GM23338 (cell line): ENCODE measurements at regions not wholly inside any gene's neighbourhood (a gene's known extent, or its start where the extent isn't known, plus 50 kb on each side); places are given as distances from the start of the nearest gene placed in this dataset.

ENCODE experiments used
- ATAC-seq: fragments of 200-7000 bp; cut with Tn5 transposase; 3 replicates; pipeline ENCODE4 v1.9.1; 2020
- DNase-seq: peaks from one replicate; pipeline ENCODE4 v3.0.0-alpha.2; 2015; ENCODE audit warnings: low spot score
- H2AFZ ChIP-seq: fragments of 200-600 bp; sonication (generic); 2 replicates; pipeline ENCODE4 v1.8.0; 2016; ENCODE audit warnings: antibody characterized with exemption, mild to moderate bottlenecking, moderate library complexity
- H3F3A ChIP-seq: fragments of 200-600 bp; sonication (generic); replicated peaks from 2 replicates; pipeline ENCODE4 v1.8.0; 2017; ENCODE audit warnings: antibody characterized with exemption, mixed run types, low read depth
- H3K27ac ChIP-seq: fragments of 200-600 bp; sonication (generic); 2 replicates; pipeline ENCODE4 v1.6.1; 2016; ENCODE audit warnings: low read depth
- H3K27me3 ChIP-seq: fragments of 200-600 bp; sonication (generic); 2 replicates; pipeline ENCODE4 v1.8.0; 2016; ENCODE audit warnings: mild to moderate bottlenecking, mixed run types, moderate library complexity; ENCODE audit not compliant: insufficient read depth
- H3K36me3 ChIP-seq: fragments of 200-600 bp; sonication (generic); 2 replicates; pipeline ENCODE4 v1.8.0; 2016; ENCODE audit warnings: mild to moderate bottlenecking; ENCODE audit not compliant: insufficient read depth
- H3K4me1 ChIP-seq: fragments of 200-600 bp; sonication (generic); 2 replicates; pipeline ENCODE4 v1.8.0; 2016; ENCODE audit warnings: mild to moderate bottlenecking, moderate library complexity; ENCODE audit not compliant: insufficient read depth
- H3K4me2 ChIP-seq: fragments of 200-600 bp; sonication (generic); 2 replicates; pipeline ENCODE4 v1.7.1; 2017; ENCODE audit warnings: mixed run types
- H3K4me3 ChIP-seq: fragments of 200-600 bp; sonication (generic); 2 replicates; pipeline ENCODE4 v1.6.1; 2016; ENCODE audit warnings: mixed run types
- H3K79me2 ChIP-seq: fragments of 200-600 bp; sonication (generic); replicated peaks from 2 replicates; pipeline ENCODE4 v1.8.0; 2017; ENCODE audit warnings: mild to moderate bottlenecking; ENCODE audit not compliant: insufficient read depth
- H3K9me2 ChIP-seq: fragments of 200-600 bp; sonication (generic); 2 replicates; pipeline ENCODE4 v1.8.0; 2017; ENCODE audit not compliant: insufficient read depth
- H4K20me1 ChIP-seq: fragments of 200-600 bp; sonication (generic); replicated peaks from 2 replicates; pipeline ENCODE4 v1.8.0; 2017; ENCODE audit warnings: mild to moderate bottlenecking; ENCODE audit not compliant: insufficient read depth
- H3K27ac Mint-ChIP-seq: 2 replicates; pipeline ENCODE4 v1.8.0; 2020; ENCODE audit warnings: inconsistent platforms, mild to moderate bottlenecking, moderate library complexity, mixed read lengths
- H3K27me3 Mint-ChIP-seq: 3 replicates; pipeline ENCODE4 v1.8.0; 2022; ENCODE audit warnings: low read depth, mild to moderate bottlenecking, moderate library complexity, mixed read lengths, inconsistent platforms; ENCODE audit not compliant: insufficient read depth, poor library complexity
- H3K36me3 Mint-ChIP-seq: 3 replicates; pipeline ENCODE4 v1.8.0; 2021; ENCODE audit warnings: low read depth, mild to moderate bottlenecking, inconsistent platforms, moderate library complexity, mixed read lengths
- H3K4me1 Mint-ChIP-seq: 3 replicates; pipeline ENCODE4 v1.8.0; 2020; ENCODE audit warnings: mild to moderate bottlenecking, inconsistent platforms, mixed read lengths
- H3K4me3 Mint-ChIP-seq: 3 replicates; pipeline ENCODE4 v1.8.0; 2021; ENCODE audit warnings: moderate library complexity, mild to moderate bottlenecking, inconsistent platforms, mixed read lengths
- H3K9me3 Mint-ChIP-seq: 3 replicates; pipeline ENCODE4 v1.8.0; 2020; ENCODE audit warnings: moderate library complexity, mild to moderate bottlenecking, inconsistent platforms, mixed read lengths
- CTCF ChIP-seq, 2 experiments: fragments of 200-600 bp in 1 of 2; sonication (generic) in 1 of 2; conservative IDR thresholded peaks; 2 replicates each; pipeline versions ENCODE4 v1.5.1 to v1.6.1; 2016 to 2017; ENCODE audit warnings: antibody characterized with exemption in 2 of 2, low read depth in 2 of 2, mild to moderate bottlenecking in 2 of 2, moderate library complexity in 1 of 2
- JUNB ChIP-seq: IDR thresholded peaks from one replicate; pipeline ENCODE4 v1.6.1; 2016; ENCODE audit warnings: antibody characterized with exemption; ENCODE audit not compliant: unreplicated experiment
- POLR2AphosphoS5 ChIP-seq: IDR thresholded peaks from 2 replicates; pipeline ENCODE4 v1.6.1; 2016; ENCODE audit warnings: antibody characterized with exemption, low read depth
- REST ChIP-seq: IDR thresholded peaks from one replicate; pipeline ENCODE4 v1.6.1; 2018; ENCODE audit warnings: antibody characterized with exemption; ENCODE audit not compliant: unreplicated experiment
- STAT1 ChIP-seq: IDR thresholded peaks from one replicate; pipeline ENCODE4 v1.6.1; 2016; ENCODE audit warnings: antibody characterized with exemption; ENCODE audit not compliant: unreplicated experiment
- ZNF114 ChIP-seq: fragments of 250-450 bp; sonication (Bioruptor Pico); IDR thresholded peaks from 2 replicates; pipeline ENCODE4 v1.5.0; 2020; ENCODE audit warnings: mild to moderate bottlenecking, moderate library complexity
- ZNF331 ChIP-seq: fragments of 250-450 bp; sonication (Bioruptor Pico); IDR thresholded peaks from 2 replicates; pipeline ENCODE4 v1.5.0; 2020; ENCODE audit warnings: low read depth, mild to moderate bottlenecking, moderate library complexity
- ZNF462 ChIP-seq: fragments of 250-450 bp; sonication (Bioruptor Pico); IDR thresholded peaks from 2 replicates; pipeline ENCODE4 v1.5.0; 2020; ENCODE audit warnings: mild to moderate bottlenecking, moderate library complexity

GRCh38 chr5:74976651-74977050, 75.7 kb downstream of the GCNT4 start:
- TF ChIP-seq CTCF (conservative IDR thresholded peaks at IDR 0.05; ENCODE audit: low read depth in 2 of 2) (no peak), STAT1 (no peak), ZNF114 (CRISPR knock-in tag) (no peak), POLR2AphosphoS5 (no peak)
- Histone ChIP-seq H3K9me2 (no peaks in the 10 kb centered on the region), H3F3A (no peaks in the 10 kb centered on the region), H3K4me3 (no peak overlapping the region), H3K4me1 (peaks cover 7% of the 10 kb centered on the region), H3K36me3 (no peaks in the 10 kb centered on the region; the same call in 1 of the 2 replicates), H2AFZ (peak overlapping the region; percentile 58; the same call in 1 of the 2 replicates), H4K20me1 (no peaks in the 10 kb centered on the region), H3K79me2 (no peaks in the 10 kb centered on the region), H3K27ac (no peak overlapping the region), H3K4me2 (no peak overlapping the region), H3K27me3 (no peaks in the 10 kb centered on the region)
- Mint-ChIP-seq H3K9me3 (peaks cover 7% of the 10 kb centered on the region), H3K27me3 (peaks cover 3% of the 10 kb centered on the region), H3K27ac (no peak overlapping the region), H3K4me1 (peaks cover 17% of the 10 kb centered on the region), H3K36me3 (no peaks in the 10 kb centered on the region), H3K4me3 (no peak overlapping the region)
- ATAC-seq (no peak), DNase-seq (no peak)

GRCh38 chr5:74975582-74975981, 76.8 kb downstream of the GCNT4 start:
- H3K27ac Mint-ChIP-seq: no peak overlapping the region
- H3K4me1 ChIP-seq: peaks cover 7% of the 10 kb centered on the region
- H3F3A ChIP-seq: no peaks in the 10 kb centered on the region
- no peaks in the 10 kb centered on the region for H3K79me2 ChIP-seq
- H3K27me3 ChIP-seq: no peaks in the 10 kb centered on the region
- H3K36me3 Mint-ChIP-seq: no peaks in the 10 kb centered on the region
- no peaks in the 10 kb centered on the region for H3K9me2 ChIP-seq
- ATAC-seq (no peak), DNase-seq (no peak)
- peaks cover 7% of the 10 kb centered on the region for H3K9me3 Mint-ChIP-seq
- H3K4me3 ChIP-seq: no peak overlapping the region
- no peak overlapping the region for H3K4me3 Mint-ChIP-seq
- no peaks in the 10 kb centered on the region for H4K20me1 ChIP-seq
- no peak overlapping the region for H3K4me2 ChIP-seq
- H3K4me1 Mint-ChIP-seq: peaks cover 17% of the 10 kb centered on the region
- TF ChIP-seq ZNF114 (CRISPR knock-in tag): no peak
- TF ChIP-seq ZNF462 (CRISPR knock-in tag): no peak
- no peak for TF ChIP-seq ZNF331 (CRISPR knock-in tag)
- TF ChIP-seq REST: no peak
- no peak for TF ChIP-seq POLR2AphosphoS5
- no peak for TF ChIP-seq CTCF (conservative IDR thresholded peaks at IDR 0.05; ENCODE audit: low read depth in 2 of 2)
- no peak for TF ChIP-seq JUNB
- no peak overlapping the region for H2AFZ ChIP-seq
- peaks cover 3% of the 10 kb centered on the region for H3K27me3 Mint-ChIP-seq
- no peak overlapping the region for H3K27ac ChIP-seq
- H3K36me3 ChIP-seq: no peaks in the 10 kb centered on the region; the same call in 1 of the 2 replicates
